ENCODE measurements at regions not wholly inside any gene's neighbourhood (a gene's known extent, or its start where the extent isn't known, plus 50 kb on each side); places are given as distances from the start of the nearest gene placed in this dataset.
"Not testable (repeated sequence)": the region's sequence is repeated elsewhere in the genome, so short reads cannot be mapped to it uniquely, and the experiment has no call there.

GRCh38 chr13:44718467-44718866 lies 142.3 kb upstream of the TSC22D1 start:
- FAIRE-seq = no peak
- no peak for DNase-seq (ENCODE audit: insufficient read length, low spot score)

- DNase-seq (ENCODE audit: insufficient read length, low spot score) (no peak), FAIRE-seq (no peak)
Measured at GRCh38 chr13:44715287-44716230, 139.4 kb upstream of the TSC22D1 start.

- no peak for FAIRE-seq
- no peak for DNase-seq (ENCODE audit: insufficient read length, low spot score)
Measured at GRCh38 chr13:44713788-44714469, 137.8 kb upstream of the TSC22D1 start.

GRCh38 chr13:44711706-44712105 lies 135.6 kb upstream of the TSC22D1 start:
- FAIRE-seq (no peak), DNase-seq (ENCODE audit: insufficient read length, low spot score) (no peak)

GRCh38 chr13:44710576-44710975 lies 134.4 kb upstream of the TSC22D1 start:
- DNase-seq (ENCODE audit: insufficient read length, low spot score) (no peak), FAIRE-seq (no peak)

- DNase-seq (ENCODE audit: insufficient read length, low spot score); FAIRE-seq: not testable (repeated sequence)
Measured at GRCh38 chr13:44704811-44705210, 128.7 kb upstream of the TSC22D1 start.

GRCh38 chr13:44703371-44703770 lies 127.2 kb upstream of the TSC22D1 start:
- DNase-seq (ENCODE audit: insufficient read length, low spot score) (no peak), FAIRE-seq (no peak)

GRCh38 chr13:44698066-44698465 lies 121.9 kb upstream of the TSC22D1 start:
- no peak for FAIRE-seq
- DNase-seq (ENCODE audit: insufficient read length, low spot score) = no peak

GRCh38 chr13:44697058-44697457 lies 120.9 kb upstream of the TSC22D1 start:
- FAIRE-seq = no peak
- DNase-seq (ENCODE audit: insufficient read length, low spot score) = no peak

- DNase-seq (ENCODE audit: insufficient read length, low spot score) (no peak), FAIRE-seq (no peak)
Measured at GRCh38 chr13:44695520-44695919, 119.4 kb upstream of the TSC22D1 start.

- no peak for DNase-seq (ENCODE audit: insufficient read length, low spot score)
- no peak for FAIRE-seq
Measured at GRCh38 chr13:44694842-44695241, 118.7 kb upstream of the TSC22D1 start.

- no peak for DNase-seq (ENCODE audit: insufficient read length, low spot score)
- no peak for FAIRE-seq
Measured at GRCh38 chr13:44694291-44694690, 118.2 kb upstream of the TSC22D1 start.

GRCh38 chr13:44693156-44693764 lies 117.1 kb upstream of the TSC22D1 start:
- DNase-seq (ENCODE audit: insufficient read length, low spot score) (no peak), FAIRE-seq (no peak)

GRCh38 chr13:44692173-44692713 lies 116.1 kb upstream of the TSC22D1 start:
- FAIRE-seq (no peak), DNase-seq (ENCODE audit: insufficient read length, low spot score) (no peak)

GRCh38 chr13:44690376-44690775 lies 114.2 kb upstream of the TSC22D1 start:
- FAIRE-seq (no peak), DNase-seq (ENCODE audit: insufficient read length, low spot score) (no peak)

GRCh38 chr13:44688652-44689051 lies 112.5 kb upstream of the TSC22D1 start:
- no peak for FAIRE-seq

GRCh38 chr13:44686531-44686934 lies 110.4 kb upstream of the TSC22D1 start:
- FAIRE-seq (no peak), DNase-seq (ENCODE audit: insufficient read length, low spot score) (no peak)

More at GRCh38 chr13:44688652-44689051, 112.5 kb upstream of the TSC22D1 start:
- no peak for DNase-seq (ENCODE audit: insufficient read length, low spot score)

GRCh38 chr13:44685641-44686040 lies 109.5 kb upstream of the TSC22D1 start:
- no peak for FAIRE-seq
- DNase-seq (ENCODE audit: insufficient read length, low spot score) = no peak

- DNase-seq (ENCODE audit: insufficient read length, low spot score); FAIRE-seq: not testable (repeated sequence)
Measured at GRCh38 chr13:44682416-44682815, 106.3 kb upstream of the TSC22D1 start.

GRCh38 chr13:44680746-44681355 lies 104.7 kb upstream of the TSC22D1 start:
- FAIRE-seq (no peak), DNase-seq (ENCODE audit: insufficient read length, low spot score) (no peak)

- DNase-seq (ENCODE audit: insufficient read length, low spot score) = no peak
- FAIRE-seq = no peak
Measured at GRCh38 chr13:44679597-44679996, 103.5 kb upstream of the TSC22D1 start.

All from GM19239 (cell line).